SK-N-SH treated with all-trans-retinoic acid at 6 μM for 48 hours (cell line): ENCODE measurements at regions not wholly inside any gene's neighbourhood (a gene's known extent, or its start where the extent isn't known, plus 50 kb on each side); places are given as distances from the start of the nearest gene placed in this dataset.

Source experiments
- ATAC-seq: fragments of 200-7000 bp; cut with Tn5 transposase; 3 replicates; pipeline ENCODE4 v1.9.1; 2020; ENCODE audit warnings: mild to moderate bottlenecking, moderate library complexity
- ARNTL ChIP-seq: fragments of 450-650 bp; formaldehyde crosslinking; IDR thresholded peaks from 2 replicates; pipeline ENCODE4 v1.5.0; 2020; ENCODE audit warnings: low read depth, mild to moderate bottlenecking, moderate library complexity, borderline replicate concordance
- BACH2 ChIP-seq: fragments of 250-450 bp; sonication (Bioruptor Pico); IDR thresholded peaks from 2 replicates; pipeline ENCODE4 v1.9.0; 2021; ENCODE audit warnings: mild to moderate bottlenecking, borderline replicate concordance
- CREB5 ChIP-seq: fragments of 250-450 bp; sonication (Bioruptor Pico); IDR thresholded peaks from 2 replicates; pipeline ENCODE4 v1.5.1; 2020; ENCODE audit warnings: low read depth, mild to moderate bottlenecking, moderate library complexity
- CSDC2 ChIP-seq: fragments of 250-450 bp; sonication (Bioruptor Pico); IDR thresholded peaks from 2 replicates; pipeline ENCODE4 v1.5.0; 2020; ENCODE audit warnings: mild to moderate bottlenecking, moderate library complexity
- CSRNP3 ChIP-seq: fragments of 250-450 bp; sonication (Bioruptor Pico); IDR thresholded peaks from 2 replicates; pipeline ENCODE4 v1.5.1; 2021; ENCODE audit warnings: mild to moderate bottlenecking, moderate library complexity
- ESRRG ChIP-seq: fragments of 250-450 bp; sonication (Bioruptor Pico); IDR thresholded peaks from 2 replicates; pipeline ENCODE4 v1.6.1; 2021; ENCODE audit warnings: mild to moderate bottlenecking
- GLIS3 ChIP-seq: fragments of 250-450 bp; sonication (Bioruptor Pico); IDR thresholded peaks from 2 replicates; pipeline ENCODE4 v1.5.0; 2020; ENCODE audit warnings: mild to moderate bottlenecking, moderate library complexity
- ISL1 ChIP-seq: fragments of 250-450 bp; sonication (Bioruptor Pico); IDR thresholded peaks from 2 replicates; pipeline ENCODE4 v2.1.2; 2022; ENCODE audit warnings: mild to moderate bottlenecking, moderate library complexity
- OSR1 ChIP-seq: fragments of 250-450 bp; sonication (Bioruptor Pico); IDR thresholded peaks from 2 replicates; pipeline ENCODE4 v1.8.0; 2022; ENCODE audit warnings: moderate library complexity, mild to moderate bottlenecking, inconsistent platforms
- PATZ1 ChIP-seq: fragments of 250-450 bp; sonication (Bioruptor Pico); IDR thresholded peaks from 2 replicates; pipeline ENCODE4 v1.8.0; 2020; ENCODE audit warnings: mild to moderate bottlenecking, moderate library complexity, borderline replicate concordance
- PPARA ChIP-seq: fragments of 250-450 bp; sonication (Bioruptor Pico); IDR thresholded peaks from 2 replicates; pipeline ENCODE4 v1.5.0; 2020; ENCODE audit warnings: mild to moderate bottlenecking, borderline replicate concordance
- RARB ChIP-seq: fragments of 250-450 bp; sonication (Bioruptor Pico); IDR thresholded peaks from 2 replicates; pipeline ENCODE4 v1.8.0; 2021; ENCODE audit warnings: mild to moderate bottlenecking, moderate library complexity
- SNAI2 ChIP-seq: fragments of 250-450 bp; sonication (Bioruptor Pico); IDR thresholded peaks from 2 replicates; pipeline ENCODE4 v1.5.0; 2020; ENCODE audit warnings: mild to moderate bottlenecking, moderate library complexity
- TOX ChIP-seq: fragments of 250-450 bp; sonication (Bioruptor Pico); IDR thresholded peaks from 2 replicates; pipeline ENCODE4 v1.8.0; 2021; ENCODE audit warnings: mild to moderate bottlenecking, moderate library complexity, borderline replicate concordance
- TSHZ2 ChIP-seq: fragments of 250-450 bp; sonication (Bioruptor Pico); IDR thresholded peaks from 2 replicates; pipeline ENCODE4 v1.5.0; 2020; ENCODE audit warnings: mild to moderate bottlenecking, moderate library complexity
- ZC3H10 ChIP-seq: fragments of 250-450 bp; sonication (Bioruptor Pico); IDR thresholded peaks from 2 replicates; pipeline ENCODE4 v1.5.1; 2021; ENCODE audit warnings: mild to moderate bottlenecking, moderate library complexity
- ZFP3 ChIP-seq: fragments of 250-450 bp; sonication (Bioruptor Pico); IDR thresholded peaks from 2 replicates; pipeline ENCODE4 v1.5.0; 2020; ENCODE audit warnings: mild to moderate bottlenecking, moderate library complexity
- ZFP30 ChIP-seq: fragments of 450-650 bp; formaldehyde crosslinking; IDR thresholded peaks from 2 replicates; pipeline ENCODE4 v1.5.0; 2022; ENCODE audit warnings: mild to moderate bottlenecking, moderate library complexity
- ZNF565 ChIP-seq: fragments of 450-650 bp; formaldehyde crosslinking; conservative IDR thresholded peaks from 2 replicates; pipeline ENCODE4 v1.5.0; 2020; ENCODE audit warnings: low read depth, mild to moderate bottlenecking, moderate library complexity
- ZNF70 ChIP-seq: fragments of 450-650 bp; formaldehyde crosslinking; IDR thresholded peaks from 2 replicates; pipeline ENCODE4 v1.5.0; 2020; ENCODE audit warnings: mild to moderate bottlenecking, moderate library complexity
- ZNF8 ChIP-seq: fragments of 450-650 bp; formaldehyde crosslinking; IDR thresholded peaks from 2 replicates; pipeline ENCODE4 v1.5.0; 2020; ENCODE audit warnings: mild to moderate bottlenecking, moderate library complexity
- TF ChIP-seq, protein P1 (sequence below): fragments of 250-450 bp; sonication (Bioruptor Pico); IDR thresholded peaks from 2 replicates; pipeline ENCODE4 v1.8.0; 2021; ENCODE audit warnings: low read depth, mild to moderate bottlenecking, moderate library complexity, borderline replicate concordance

GRCh38 chrX:109874548-109874947, 128.4 kb upstream of the TMEM164 start:
- no peak for TF ChIP-seq RARB (CRISPR knock-in tag)
- TF ChIP-seq CSDC2 (CRISPR knock-in tag): no peak
- no peak for TF ChIP-seq ZC3H10 (CRISPR knock-in tag)
- TF ChIP-seq CREB5 (CRISPR knock-in tag): no peak
- TF ChIP-seq ARNTL (CRISPR knock-in tag): no peak
- no peak for TF ChIP-seq BACH2 (CRISPR knock-in tag)
- TF ChIP-seq ZFP3: no peak
- no peak for TF ChIP-seq SNAI2
- TF ChIP-seq ISL1: no peak
- no peak for TF ChIP-seq ZNF70 (CRISPR knock-in tag)
- TF ChIP-seq ESRRG (CRISPR knock-in tag): no peak
- TF ChIP-seq GLIS3 (CRISPR knock-in tag): no peak
- TF ChIP-seq TSHZ2 (CRISPR knock-in tag): no peak
- TF ChIP-seq CSRNP3: no peak
- TF ChIP-seq OSR1 (CRISPR knock-in tag): no peak
- no peak for TF ChIP-seq ZFP30 (CRISPR knock-in tag)
- TF ChIP-seq, protein P1, sequence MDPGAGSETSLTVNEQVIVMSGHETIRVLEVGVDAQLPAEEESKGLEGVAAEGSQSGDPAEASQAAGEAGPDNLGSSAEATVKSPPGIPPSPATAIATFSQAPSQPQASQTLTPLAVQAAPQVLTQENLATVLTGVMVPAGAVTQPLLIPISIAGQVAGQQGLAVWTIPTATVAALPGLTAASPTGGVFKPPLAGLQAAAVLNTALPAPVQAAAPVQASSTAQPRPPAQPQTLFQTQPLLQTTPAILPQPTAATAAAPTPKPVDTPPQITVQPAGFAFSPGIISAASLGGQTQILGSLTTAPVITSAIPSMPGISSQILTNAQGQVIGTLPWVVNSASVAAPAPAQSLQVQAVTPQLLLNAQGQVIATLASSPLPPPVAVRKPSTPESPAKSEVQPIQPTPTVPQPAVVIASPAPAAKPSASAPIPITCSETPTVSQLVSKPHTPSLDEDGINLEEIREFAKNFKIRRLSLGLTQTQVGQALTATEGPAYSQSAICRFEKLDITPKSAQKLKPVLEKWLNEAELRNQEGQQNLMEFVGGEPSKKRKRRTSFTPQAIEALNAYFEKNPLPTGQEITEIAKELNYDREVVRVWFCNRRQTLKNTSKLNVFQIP: no peak
- TF ChIP-seq, all 23 proteins: peak for 0
- ATAC-seq: no peak

DNA sequence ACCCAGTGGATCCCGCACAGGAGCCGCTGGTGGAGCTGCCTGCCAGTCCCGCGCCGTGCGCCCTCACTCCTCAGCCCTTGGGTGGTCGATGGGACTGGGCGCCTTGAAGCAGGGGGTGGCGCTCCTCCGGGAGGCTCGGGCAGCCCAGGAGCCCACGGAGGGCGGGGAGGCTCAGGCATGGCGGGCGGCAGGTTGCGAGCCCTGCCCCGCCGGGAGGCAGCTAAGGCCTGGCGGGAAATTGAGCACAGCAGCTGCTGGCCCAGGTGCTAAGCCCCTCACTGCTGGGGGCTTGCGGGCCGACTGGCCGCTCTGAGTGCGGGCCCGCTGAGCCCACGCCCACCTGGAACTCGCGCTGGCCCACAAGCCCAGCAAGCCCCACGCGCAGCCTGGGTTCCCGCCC, 127.1 kb upstream of the TMEM164 start:
- ATAC-seq: no peak
- TF ChIP-seq ESRRG (CRISPR knock-in tag) (no peak), ZNF70 (CRISPR knock-in tag) (no peak), CSRNP3 (no peak), ZNF565 (CRISPR knock-in tag) (no peak), PPARA (no peak), TOX (no peak), BACH2 (CRISPR knock-in tag) (no peak), CSDC2 (CRISPR knock-in tag) (no peak), ZNF8 (CRISPR knock-in tag) (no peak), PATZ1 (CRISPR knock-in tag) (no peak), SNAI2 (no peak), RARB (CRISPR knock-in tag) (no peak)
- TF ChIP-seq, protein P1: no peak
